ENCODE measurements at regions not wholly inside any gene's neighbourhood (a gene's known extent, or its start where the extent isn't known, plus 50 kb on each side); places are given as distances from the start of the nearest gene placed in this dataset.
"Not testable (repeated sequence)": the region's sequence is repeated elsewhere in the genome, so short reads cannot be mapped to it uniquely, and the experiment has no call there.

DNA sequence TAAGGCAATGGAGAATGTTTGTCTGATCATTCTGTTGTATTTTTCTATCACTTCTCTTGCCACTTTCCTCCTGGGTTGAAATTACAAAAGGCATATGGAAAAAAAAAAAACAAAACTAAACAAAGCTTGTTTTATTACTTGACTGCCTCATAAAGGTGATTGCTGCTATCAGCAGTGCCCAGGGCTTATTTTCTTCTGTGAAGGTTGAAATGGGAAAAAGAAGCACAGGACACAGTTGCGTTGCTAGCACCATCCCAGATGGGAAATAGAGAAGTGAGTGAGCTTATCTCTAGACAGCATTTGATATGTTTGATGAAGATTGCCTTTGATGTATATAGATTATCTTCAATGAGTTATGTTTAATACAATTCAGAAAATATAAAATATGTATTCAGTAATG lies 633.8 kb upstream of the ZNF804A start:
- H3K27ac Mint-ChIP-seq (ENCODE audit: low read depth, unreplicated experiment): no peak overlapping the region
- H3K4me3 Mint-ChIP-seq (ENCODE audit: unreplicated experiment): no peak overlapping the region
- TF ChIP-seq, protein P1, sequence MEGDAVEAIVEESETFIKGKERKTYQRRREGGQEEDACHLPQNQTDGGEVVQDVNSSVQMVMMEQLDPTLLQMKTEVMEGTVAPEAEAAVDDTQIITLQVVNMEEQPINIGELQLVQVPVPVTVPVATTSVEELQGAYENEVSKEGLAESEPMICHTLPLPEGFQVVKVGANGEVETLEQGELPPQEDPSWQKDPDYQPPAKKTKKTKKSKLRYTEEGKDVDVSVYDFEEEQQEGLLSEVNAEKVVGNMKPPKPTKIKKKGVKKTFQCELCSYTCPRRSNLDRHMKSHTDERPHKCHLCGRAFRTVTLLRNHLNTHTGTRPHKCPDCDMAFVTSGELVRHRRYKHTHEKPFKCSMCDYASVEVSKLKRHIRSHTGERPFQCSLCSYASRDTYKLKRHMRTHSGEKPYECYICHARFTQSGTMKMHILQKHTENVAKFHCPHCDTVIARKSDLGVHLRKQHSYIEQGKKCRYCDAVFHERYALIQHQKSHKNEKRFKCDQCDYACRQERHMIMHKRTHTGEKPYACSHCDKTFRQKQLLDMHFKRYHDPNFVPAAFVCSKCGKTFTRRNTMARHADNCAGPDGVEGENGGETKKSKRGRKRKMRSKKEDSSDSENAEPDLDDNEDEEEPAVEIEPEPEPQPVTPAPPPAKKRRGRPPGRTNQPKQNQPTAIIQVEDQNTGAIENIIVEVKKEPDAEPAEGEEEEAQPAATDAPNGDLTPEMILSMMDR (IDR thresholded peaks at IDR 0.05; ENCODE audit: unreplicated experiment): no peak
- POLR2A ChIA-PET: no interaction called here
- CTCF ChIA-PET: no interaction called here
- no peaks in the 10 kb centered on the region for H3K9me3 Mint-ChIP-seq (ENCODE audit: unreplicated experiment)
- no peaks in the 10 kb centered on the region for H3K27me3 Mint-ChIP-seq (ENCODE audit: insufficient read depth, unreplicated experiment)
- intact Hi-C loops (cut with micrococcal nuclease): no loop called here
- no peaks in the 10 kb centered on the region for H3K4me1 Mint-ChIP-seq (ENCODE audit: insufficient read depth, unreplicated experiment)
- H3K36me3 Mint-ChIP-seq (ENCODE audit: insufficient read depth, unreplicated experiment): no peaks in the 10 kb centered on the region
- no TSS peak for BruUV-seq (replicated peaks)
- DNase-seq (ENCODE audit: unreplicated experiment): no peak

- no peaks in the 10 kb centered on the region for H3K36me3 Mint-ChIP-seq (ENCODE audit: insufficient read depth, unreplicated experiment)
- intact Hi-C loops (cut with micrococcal nuclease): no loop called here
- BruUV-seq (replicated peaks): no TSS peak
- H3K27me3 Mint-ChIP-seq (ENCODE audit: insufficient read depth, unreplicated experiment): no peaks in the 10 kb centered on the region
- no peak overlapping the region for H3K4me3 Mint-ChIP-seq (ENCODE audit: unreplicated experiment)
- no peak for DNase-seq (ENCODE audit: unreplicated experiment)
- H3K4me1 Mint-ChIP-seq (ENCODE audit: insufficient read depth, unreplicated experiment): no peaks in the 10 kb centered on the region
- TF ChIP-seq, protein P1 (IDR thresholded peaks at IDR 0.05; ENCODE audit: unreplicated experiment): no peak
- H3K27ac Mint-ChIP-seq (ENCODE audit: low read depth, unreplicated experiment): no peak overlapping the region
- ChIA-PET POLR2A (no interaction called here), CTCF (no interaction called here)
- H3K9me3 Mint-ChIP-seq (ENCODE audit: unreplicated experiment): no peaks in the 10 kb centered on the region
Measured at GRCh38 chr2:183967756-183968155, 630.6 kb upstream of the ZNF804A start.

GRCh38 chr2:183975676-183976075 lies 622.7 kb upstream of the ZNF804A start:
- H3K4me1 Mint-ChIP-seq (ENCODE audit: insufficient read depth, unreplicated experiment); DNase-seq (ENCODE audit: unreplicated experiment); POLR2A ChIA-PET; H3K4me3 Mint-ChIP-seq (ENCODE audit: unreplicated experiment); H3K27ac Mint-ChIP-seq (ENCODE audit: low read depth, unreplicated experiment); H3K27me3 Mint-ChIP-seq (ENCODE audit: insufficient read depth, unreplicated experiment); intact Hi-C loops (cut with micrococcal nuclease); H3K36me3 Mint-ChIP-seq (ENCODE audit: insufficient read depth, unreplicated experiment); BruUV-seq (replicated peaks): not testable (repeated sequence)
- CTCF ChIA-PET: interaction anchor here (0.6 kb wide), 1 partner anchor 391 kb away, joined by 3 read pairs; no protein-coding TSS in a partner anchor
- peaks cover 15% of the 10 kb centered on the region for H3K9me3 Mint-ChIP-seq (ENCODE audit: unreplicated experiment)

- POLR2A ChIA-PET: interaction anchor here (0.8 kb wide), 1 partner anchor 10 kb away, joined by 3 read pairs; no protein-coding TSS in a partner anchor
Measured at GRCh38 chr2:183984871-183985270, 613.5 kb upstream of the ZNF804A start.

More at GRCh38 chr2:183984871-183985270, 613.5 kb upstream of the ZNF804A start:
- no peak overlapping the region for H3K27ac Mint-ChIP-seq (ENCODE audit: low read depth, unreplicated experiment)
- CTCF ChIA-PET: no interaction called here
- TF ChIP-seq, protein P1 (IDR thresholded peaks at IDR 0.05; ENCODE audit: unreplicated experiment): no peak
- H3K4me3 Mint-ChIP-seq (ENCODE audit: unreplicated experiment): no peak overlapping the region
- H3K4me1 Mint-ChIP-seq (ENCODE audit: insufficient read depth, unreplicated experiment): no peaks in the 10 kb centered on the region
- no peaks in the 10 kb centered on the region for H3K36me3 Mint-ChIP-seq (ENCODE audit: insufficient read depth, unreplicated experiment)
- DNase-seq (ENCODE audit: unreplicated experiment): no peak
- no peaks in the 10 kb centered on the region for H3K27me3 Mint-ChIP-seq (ENCODE audit: insufficient read depth, unreplicated experiment)
- intact Hi-C loops (cut with micrococcal nuclease): no loop called here
- no peaks in the 10 kb centered on the region for H3K9me3 Mint-ChIP-seq (ENCODE audit: unreplicated experiment)
- BruUV-seq (replicated peaks): no TSS peak

All from MCF 10A (cell line).